Endothelial cell of umbilical vein (primary cell): ENCODE measurements at regions not wholly inside any gene's neighbourhood (a gene's known extent, or its start where the extent isn't known, plus 50 kb on each side); places are given as distances from the start of the nearest gene placed in this dataset.

Source experiments
- BruUV-seq: library from RNA; stranded (reverse); fragments of 400-500 nt; replicated peaks from 2 replicates; lab custom pipeline; 2021; lab: Mats Ljungman, UMichigan
- CTCF ChIA-PET: fragments of 300-600, 350-600 bp; sonication (Branson Sonifier 250); formaldehyde crosslinking; loops from one replicate; lab custom pipeline; 2021; ENCODE audit warnings: antibody characterized with exemption, inconsistent platforms; lab: Charles Lee
- POLR2A ChIA-PET: fragments of 300-600, 350-600 bp; sonication (Branson Sonifier 250); formaldehyde crosslinking; loops from one replicate; lab custom pipeline; 2021; ENCODE audit warnings: antibody characterized with exemption, inconsistent platforms; lab: Charles Lee
- DNase-seq: peaks from one replicate; pipeline ENCODE4 v3.0.0-alpha.2; 2011; ENCODE audit warnings: low read depth, low spot score
- FAIRE-seq: peaks from 2 replicates; lab custom pipeline; 2011; peaks lifted over from hg19 to GRCh38; lab: Jason Lieb, UNC
- H2AFZ ChIP-seq: 2 replicates; pipeline ENCODE4 v1.6.0; 2012; ENCODE audit warnings: low read depth, low read length, control low read depth, inconsistent platforms
- H3K27ac ChIP-seq: 2 replicates; pipeline ENCODE4 v1.5.1; 2011; ENCODE audit warnings: low read depth, mild to moderate bottlenecking, control low read depth, low read length, moderate library complexity; ENCODE audit not compliant: insufficient read depth
- H3K27me3 ChIP-seq, 2 experiments: 2 replicates each; pipeline versions ENCODE4 v1.6.0 to v1.6.1; 2011; ENCODE audit warnings: low read length in 2 of 2, mixed read lengths in 1 of 2; ENCODE audit not compliant: control insufficient read depth in 2 of 2, insufficient read depth in 2 of 2
- H3K36me3 ChIP-seq, 2 experiments: 2 replicates in 1 of 2; 3 replicates in 1 of 2; pipeline ENCODE4 v1.5.1; 2011; ENCODE audit warnings: low read length in 2 of 2, mild to moderate bottlenecking in 1 of 2, moderate library complexity in 1 of 2; ENCODE audit not compliant: control insufficient read depth in 2 of 2, insufficient read depth in 2 of 2; ENCODE audit errors: extremely low read depth in 1 of 2
- H3K4me1 ChIP-seq: 3 replicates; pipeline ENCODE4 v1.5.1; 2011; ENCODE audit warnings: mild to moderate bottlenecking, low read length; ENCODE audit not compliant: control insufficient read depth, insufficient read depth; ENCODE audit errors: extremely low read depth
- H3K4me2 ChIP-seq: 2 replicates; pipeline ENCODE4 v1.6.1; 2011; ENCODE audit warnings: low read length, control low read depth, mixed read lengths; ENCODE audit not compliant: insufficient read depth
- H3K4me3 ChIP-seq, 3 experiments: fragments of 200-600 bp in 1 of 3; sonication (generic), shearing (Covaris generic) in 1 of 3; replicated peaks in 1 of 3; 2 replicates each; pipeline ENCODE4 v1.5.1; 2011 to 2016; ENCODE audit warnings: control low read depth in 3 of 3, low read length in 3 of 3, mild to moderate bottlenecking in 2 of 3, inconsistent platforms in 1 of 3, low read depth in 1 of 3, moderate library complexity in 1 of 3; ENCODE audit not compliant: insufficient read depth in 1 of 3
- H3K79me2 ChIP-seq: 2 replicates; pipeline ENCODE4 v1.6.0; 2012; ENCODE audit warnings: low read length, inconsistent platforms; ENCODE audit not compliant: control insufficient read depth, insufficient read depth
- H3K9ac ChIP-seq: replicated peaks from 2 replicates; pipeline ENCODE3; 2011; ENCODE audit warnings: low read length, control low read depth; ENCODE audit not compliant: insufficient read depth; ENCODE audit errors: extremely low read depth
- H3K9me1 ChIP-seq: replicated peaks from 3 replicates; pipeline ENCODE4 v1.6.0; 2011; ENCODE audit warnings: mild to moderate bottlenecking, low read length; ENCODE audit not compliant: control insufficient read depth, insufficient read depth; ENCODE audit errors: extremely low read depth
- H3K9me3 ChIP-seq: replicated peaks from 2 replicates; pipeline ENCODE4 v1.5.1; 2012; ENCODE audit warnings: low read length, inconsistent platforms; ENCODE audit not compliant: control insufficient read depth, insufficient read depth
- H4K20me1 ChIP-seq: replicated peaks from 2 replicates; pipeline ENCODE3; 2011; ENCODE audit warnings: mild to moderate bottlenecking, low read length; ENCODE audit not compliant: control insufficient read depth, insufficient read depth; ENCODE audit errors: extremely low read depth
- CTCF ChIP-seq, 2 donors: IDR thresholded peaks; 1 replicate in 1 of 2; 2 replicates in 1 of 2; pipeline ENCODE4 v1.5.1; 2011; ENCODE audit warnings: low read length in 2 of 2, mild to moderate bottlenecking in 2 of 2, moderate library complexity in 2 of 2, control low read depth in 1 of 2, inconsistent platforms in 1 of 2, low read depth in 1 of 2; ENCODE audit not compliant: insufficient read depth in 1 of 2; ENCODE audit errors: extremely low read depth in 1 of 2
- EZH2 ChIP-seq: IDR thresholded peaks from 2 replicates; pipeline ENCODE4 v1.6.1; 2012; ENCODE audit warnings: borderline replicate concordance, low read depth, mild to moderate bottlenecking, moderate library complexity, low read length, inconsistent platforms; ENCODE audit not compliant: severe bottlenecking
- FOS ChIP-seq: IDR thresholded peaks from 2 replicates; pipeline ENCODE4 v1.6.1; 2011; ENCODE audit warnings: mild to moderate bottlenecking, low read length, moderate library complexity, borderline replicate concordance; ENCODE audit not compliant: insufficient read depth
- GATA2 ChIP-seq: IDR thresholded peaks from 2 replicates; pipeline ENCODE4 v1.7.0; 2011; ENCODE audit warnings: low read depth, mild to moderate bottlenecking, moderate library complexity, mixed read lengths, low read length; ENCODE audit not compliant: insufficient read length, insufficient read depth
- JUN ChIP-seq: IDR thresholded peaks from 2 replicates; pipeline ENCODE4 v1.6.1; 2011; ENCODE audit warnings: borderline replicate concordance, low read depth; ENCODE audit not compliant: insufficient read length, insufficient read depth
- MAX ChIP-seq: IDR thresholded peaks from 2 replicates; pipeline ENCODE4 v1.6.1; 2011; ENCODE audit not compliant: insufficient read depth, insufficient read length
- MYC ChIP-seq: IDR thresholded peaks from one replicate; pipeline ENCODE4 v1.6.1; 2011; ENCODE audit warnings: mild to moderate bottlenecking, low read depth, low read length
- POLR2A ChIP-seq: IDR thresholded peaks from 2 replicates; pipeline ENCODE4 v1.6.1; 2012; ENCODE audit warnings: low read depth, mild to moderate bottlenecking, control low read depth, low read length
- POLR2AphosphoS5 ChIP-seq: IDR thresholded peaks from 2 replicates; pipeline ENCODE4 v1.6.1; 2012; ENCODE audit warnings: low read depth, mild to moderate bottlenecking, control low read depth, low read length, moderate library complexity; ENCODE audit not compliant: insufficient read depth
- dilution Hi-C: fragments of 300-500 bp; cut with MboI; formaldehyde crosslinking; loops from one replicate; pipeline ENCODE4 v1.15.0; 2019; ENCODE audit warnings: low sequenced_read_pairs; ENCODE audit not compliant: extremely low pct_ligation_motif_present
- intact Hi-C: fragments of 100-400 bp; cut with micrococcal nuclease; formaldehyde crosslinking; loops from one replicate; pipeline ENCODE4 v1.10.0; 2022

GRCh38 chr4:148514041-148514440 lies 71.8 kb upstream of the NR3C2 start:
- peak; percentile 43 for FAIRE-seq
- dilution Hi-C loops: no loop called here
- intact Hi-C loops: loop anchor here (2.0 to 10.0 kb wide), 2 partner anchors 159 to 519 kb away; no protein-coding TSS in a partner anchor

More at GRCh38 chr4:148514041-148514440, 71.8 kb upstream of the NR3C2 start:
- H3K79me2 ChIP-seq: no peaks in the 10 kb centered on the region
- CTCF ChIA-PET: interaction anchor here (1.1 kb wide), 1 partner anchor 517 kb away, joined by 5 read pairs; no protein-coding TSS in a partner anchor
- DNase-seq: peak; percentile 60
- POLR2A ChIA-PET: no interaction called here
- H3K4me1 ChIP-seq: peaks cover 31% of the 10 kb centered on the region
- TF ChIP-seq EZH2 (no peak), CTCF (IDR thresholded peaks at IDR 0.05; ENCODE audit: extremely low read depth in 1 of 2, insufficient read depth in 1 of 2, low read depth in 1 of 2, low read length in 2 of 2) (no peak), POLR2AphosphoS5 (no peak), JUN (peak; percentile 73), GATA2 (no peak), MAX (no peak), FOS (peak; percentile 86), MYC (no peak), POLR2A (no peak)
- H3K27ac ChIP-seq: peak overlapping the region; percentile 93
- H3K4me2 ChIP-seq: peak overlapping the region; percentile 92
- H3K9me3 ChIP-seq: no peaks in the 10 kb centered on the region
- H3K9me1 ChIP-seq: no peaks in the 10 kb centered on the region
- no peaks in the 10 kb centered on the region for H3K36me3 ChIP-seq
- H2AFZ ChIP-seq: peak overlapping the region; percentile 54
- no TSS peak for BruUV-seq
- no peaks in the 10 kb centered on the region for H4K20me1 ChIP-seq
- H3K27me3 ChIP-seq: no peaks in the 10 kb centered on the region
- peak overlapping the region in 1 of 3 experiments; percentile 26 for H3K4me3 ChIP-seq
- H3K9ac ChIP-seq: peak overlapping the region; percentile 78
